DOHH2 (cell line): ENCODE measurements at regions not wholly inside any gene's neighbourhood (a gene's known extent, or its start where the extent isn't known, plus 50 kb on each side); places are given as distances from the start of the nearest gene placed in this dataset.

ENCODE experiments used
- CTCF ChIP-seq: fragments of 200-600 bp; sonication (generic); IDR thresholded peaks from one replicate; pipeline ENCODE4 v1.5.1; 2014; ENCODE audit warnings: antibody characterized with exemption, mild to moderate bottlenecking, low read depth, low read length; ENCODE audit not compliant: poor library complexity, severe bottlenecking
- EZH2phosphoT487 ChIP-seq: fragments of 200-600 bp; sonication (generic); IDR thresholded peaks from 2 replicates; pipeline ENCODE4 v1.6.1; 2017; ENCODE audit warnings: borderline replicate concordance, mild to moderate bottlenecking, antibody characterized with exemption, low read length, moderate library complexity, mixed read lengths

- TF ChIP-seq CTCF (no peak), EZH2phosphoT487 (no peak)
Observed at GRCh38 chr2:191506515-191506914, 171.4 kb upstream of the NABP1 start.
